ENCODE measurements at regions not wholly inside any gene's neighbourhood (a gene's known extent, or its start where the extent isn't known, plus 50 kb on each side); places are given as distances from the start of the nearest gene placed in this dataset.

GRCh38 chr6:125662296-125662695 is 87.1 kb upstream of the HEY2 start:
- WGBS (ENCODE audit: low lambda C conversion rate), result 10% methylated on average over 4 of the region's 4 CpGs
- Histone ChIP-seq H3K27ac (ENCODE audit: low read depth in 2 of 2, low read length in 1 of 2) (no peak overlapping the region), H4K20me1 (ENCODE audit: insufficient read depth) (no peaks in the 10 kb centered on the region), H3K36me3 (replicated peaks in 1 of 2; ENCODE audit: control insufficient read depth in 1 of 2, insufficient read depth in 2 of 2, low read length in 1 of 2) (no peaks in the 10 kb centered on the region), H3K4me3 (ENCODE audit: low read depth in 2 of 2, low read length in 1 of 2) (no peak overlapping the region), H3K9me2 (no peaks in the 10 kb centered on the region), H3K4me2 (0 out of 2 replicates have a peak overlapping the region, but pooled peaks have one; percentile 20), H3K4me1 (ENCODE audit: control insufficient read depth in 1 of 2, insufficient read depth in 2 of 2, low read depth in 1 of 2, low read length in 1 of 2) (no peaks in the 10 kb centered on the region), H3K9ac (no peak overlapping the region), H3K27me3 (ENCODE audit: insufficient read depth) (no peaks in the 10 kb centered on the region), H2AFZ (ENCODE audit: low read depth) (no peak overlapping the region), H3K9me3 (no peaks in the 10 kb centered on the region), H3K79me2 (ENCODE audit: insufficient read depth) (no peaks in the 10 kb centered on the region), H3F3A (replicated peaks; ENCODE audit: insufficient read depth) (no peaks in the 10 kb centered on the region)
- TF ChIP-seq SMC3 (IDR thresholded peaks at IDR 0.05; ENCODE audit: low read depth, low read length) (no peak), NRF1 (IDR thresholded peaks at IDR 0.05; ENCODE audit: low read depth, low read length) (no peak), RCOR1 (IDR thresholded peaks at IDR 0.05; ENCODE audit: low read length) (no peak), MEF2A (IDR thresholded peaks at IDR 0.05; ENCODE audit: borderline replicate concordance, low read depth) (no peak), CTCF (IDR thresholded peaks at IDR 0.05) (no peak), ZBTB33 (IDR thresholded peaks at IDR 0.05; ENCODE audit: borderline replicate concordance, low read depth) (no peak), MXI1 (IDR thresholded peaks at IDR 0.05; ENCODE audit: low read depth, low read length) (no peak)
- no peak for DNase-seq
- ChIA-PET POLR2A (no interaction called here), CTCF (no interaction called here)

GRCh38 chr6:125665295-125665814 is 84.1 kb upstream of the HEY2 start:
- Histone ChIP-seq H3K4me1 (ENCODE audit: control insufficient read depth in 1 of 2, insufficient read depth in 2 of 2, low read depth in 1 of 2, low read length in 1 of 2) (no peaks in the 10 kb centered on the region), H3K4me3 (ENCODE audit: low read depth in 2 of 2, low read length in 1 of 2) (no peak overlapping the region), H3K27ac (ENCODE audit: low read depth in 2 of 2, low read length in 1 of 2) (no peak overlapping the region), H3K27me3 (ENCODE audit: insufficient read depth) (no peaks in the 10 kb centered on the region), H3K9me2 (no peaks in the 10 kb centered on the region), H3K36me3 (replicated peaks in 1 of 2; ENCODE audit: control insufficient read depth in 1 of 2, insufficient read depth in 2 of 2, low read length in 1 of 2) (no peaks in the 10 kb centered on the region), H4K20me1 (ENCODE audit: insufficient read depth) (no peaks in the 10 kb centered on the region), H3F3A (replicated peaks; ENCODE audit: insufficient read depth) (no peaks in the 10 kb centered on the region), H3K79me2 (ENCODE audit: insufficient read depth) (no peaks in the 10 kb centered on the region), H2AFZ (ENCODE audit: low read depth) (no peak overlapping the region), H3K9ac (no peak overlapping the region), H3K4me2 (no peak overlapping the region), H3K9me3 (no peaks in the 10 kb centered on the region)
- TF ChIP-seq ZBTB33 (IDR thresholded peaks at IDR 0.05; ENCODE audit: borderline replicate concordance, low read depth), result no peak
- no peak for TF ChIP-seq JUND (IDR thresholded peaks at IDR 0.05)
- TF ChIP-seq TCF12 (IDR thresholded peaks at IDR 0.05), result no peak
- TF ChIP-seq YY1 (IDR thresholded peaks at IDR 0.05; ENCODE audit: low read depth), result no peak
- DNase-seq, result no peak
- WGBS (ENCODE audit: low lambda C conversion rate), result 4% methylated on average over 5 of the region's 5 CpGs
- POLR2A ChIA-PET, result no interaction called here
- CTCF ChIA-PET, result interaction anchor here (1.4 kb wide), 1 partner anchor 9 kb away, joined by 3 read pairs; no protein-coding TSS in a partner anchor
